ENCODE measurements at regions not wholly inside any gene's neighbourhood (a gene's known extent, or its start where the extent isn't known, plus 50 kb on each side); places are given as distances from the start of the nearest gene placed in this dataset.
"Not testable (repeated sequence)": the region's sequence is repeated elsewhere in the genome, so short reads cannot be mapped to it uniquely, and the experiment has no call there.

GRCh38 chr15:88994286-88994685 is 81.1 kb upstream of the MFGE8 start:
- in situ Hi-C loops (cut with MboI; ENCODE audit: low sequenced_read_pairs), result no loop called here

- in situ Hi-C loops (cut with MboI; ENCODE audit: low sequenced_read_pairs), result no loop called here
Observed at GRCh38 chr15:88995449-88995848, 82.3 kb upstream of the MFGE8 start.

GRCh38 chr15:88997531-88997930 is 84.4 kb upstream of the MFGE8 start:
- in situ Hi-C loops (cut with MboI; ENCODE audit: low sequenced_read_pairs), result no loop called here

- in situ Hi-C loops (cut with MboI; ENCODE audit: low sequenced_read_pairs), result no loop called here
Observed at GRCh38 chr15:88998980-88999713, 86.0 kb upstream of the MFGE8 start.

- in situ Hi-C loops (cut with MboI; ENCODE audit: low sequenced_read_pairs), result not testable (repeated sequence)
Observed at GRCh38 chr15:89001708-89002275, 86.5 kb upstream of the ABHD2 start.

- in situ Hi-C loops (cut with MboI; ENCODE audit: low sequenced_read_pairs), result no loop called here
Observed at GRCh38 chr15:89002281-89002761, 85.9 kb upstream of the ABHD2 start.

- in situ Hi-C loops (cut with MboI; ENCODE audit: low sequenced_read_pairs), result no loop called here
Observed at GRCh38 chr15:89002830-89003229, 85.4 kb upstream of the ABHD2 start.

GRCh38 chr15:89003865-89004725 is 84.2 kb upstream of the ABHD2 start:
- in situ Hi-C loops (cut with MboI; ENCODE audit: low sequenced_read_pairs), result no loop called here

GRCh38 chr15:89004726-89005030 is 83.6 kb upstream of the ABHD2 start:
- in situ Hi-C loops (cut with MboI; ENCODE audit: low sequenced_read_pairs), result no loop called here

GRCh38 chr15:89007527-89007926 is 80.7 kb upstream of the ABHD2 start:
- in situ Hi-C loops (cut with MboI; ENCODE audit: low sequenced_read_pairs), result not testable (repeated sequence)

- in situ Hi-C loops (cut with MboI; ENCODE audit: low sequenced_read_pairs), result no loop called here
Observed at GRCh38 chr15:89007989-89008388, 80.3 kb upstream of the ABHD2 start.

GRCh38 chr15:89009080-89009479 is 79.2 kb upstream of the ABHD2 start:
- in situ Hi-C loops (cut with MboI; ENCODE audit: low sequenced_read_pairs), result no loop called here

GRCh38 chr15:89015412-89016097 is 72.7 kb upstream of the ABHD2 start:
- in situ Hi-C loops (cut with MboI; ENCODE audit: low sequenced_read_pairs), result loop anchor here (10.0 kb wide), 1 partner anchor 111 kb away; no protein-coding TSS in a partner anchor

GRCh38 chr15:89016549-89017041 is 71.7 kb upstream of the ABHD2 start:
- in situ Hi-C loops (cut with MboI; ENCODE audit: low sequenced_read_pairs), result loop anchor here (10.0 kb wide), 1 partner anchor 112 kb away; no protein-coding TSS in a partner anchor

- in situ Hi-C loops (cut with MboI; ENCODE audit: low sequenced_read_pairs), result loop anchor here (10.0 kb wide), 1 partner anchor 113 kb away; no protein-coding TSS in a partner anchor
Observed at GRCh38 chr15:89017370-89018066, 70.7 kb upstream of the ABHD2 start.

- in situ Hi-C loops (cut with MboI; ENCODE audit: low sequenced_read_pairs), result loop anchor here (10.0 kb wide), 1 partner anchor 113 kb away; no protein-coding TSS in a partner anchor
Observed at GRCh38 chr15:89018207-89018606, 70.0 kb upstream of the ABHD2 start.

- in situ Hi-C loops (cut with MboI; ENCODE audit: low sequenced_read_pairs), result loop anchor here (10.0 kb wide), 1 partner anchor 115 kb away; no protein-coding TSS in a partner anchor
Observed at GRCh38 chr15:89019436-89019835, 68.8 kb upstream of the ABHD2 start.

GRCh38 chr15:89021224-89021623 is 67.0 kb upstream of the ABHD2 start:
- in situ Hi-C loops (cut with MboI; ENCODE audit: low sequenced_read_pairs), result no loop called here

- in situ Hi-C loops (cut with MboI; ENCODE audit: low sequenced_read_pairs), result not testable (repeated sequence)
Observed at GRCh38 chr15:89021886-89022285, 66.4 kb upstream of the ABHD2 start.
